SU-DHL-6 (cell line): ENCODE measurements at regions not wholly inside any gene's neighbourhood (a gene's known extent, or its start where the extent isn't known, plus 50 kb on each side); places are given as distances from the start of the nearest gene placed in this dataset.

Source experiments
- H2AFZ ChIP-seq: fragments of 200-600 bp; sonication (generic); 2 replicates; pipeline ENCODE4 v1.6.1; 2014; ENCODE audit warnings: low read depth, mild to moderate bottlenecking, moderate library complexity, mixed read lengths, antibody characterized with exemption, low read length; ENCODE audit not compliant: severe bottlenecking
- H3F3A ChIP-seq: fragments of 200-600 bp; shearing (Covaris generic); 2 replicates; pipeline ENCODE4 v1.6.0; 2016; ENCODE audit warnings: antibody characterized with exemption, mild to moderate bottlenecking; ENCODE audit not compliant: insufficient read depth
- H3K27ac ChIP-seq: fragments of 200-600 bp; sonication (generic); 2 replicates; pipeline ENCODE4 v1.5.1; 2016; ENCODE audit warnings: low read depth, mild to moderate bottlenecking, low read length, moderate library complexity, mixed read lengths
- H3K27me3 ChIP-seq: fragments of 200-600 bp; sonication (generic), shearing (Covaris generic); 2 replicates; pipeline ENCODE4 v1.6.0; 2014; ENCODE audit warnings: mild to moderate bottlenecking, low read length
- H3K36me3 ChIP-seq: fragments of 200-600 bp; sonication (generic); 2 replicates; pipeline ENCODE4 v1.6.1; 2014; ENCODE audit warnings: mild to moderate bottlenecking, low read length, mixed read lengths
- H3K4me2 ChIP-seq: fragments of 300-600, 200-600 bp; shearing (Covaris generic), sonication (generic); 2 replicates; pipeline ENCODE4 v1.6.0; 2014; ENCODE audit warnings: low read length, low read depth, mild to moderate bottlenecking; ENCODE audit not compliant: poor library complexity, severe bottlenecking
- H3K4me3 ChIP-seq: fragments of 200-600 bp; sonication (generic); 2 replicates; pipeline ENCODE4 v1.5.1; 2014; ENCODE audit warnings: antibody characterized with exemption, low read length, mild to moderate bottlenecking, mixed read lengths; ENCODE audit not compliant: insufficient read depth, poor library complexity, severe bottlenecking
- H3K79me2 ChIP-seq: fragments of 200-600 bp; sonication (generic); 2 replicates; pipeline ENCODE4 v1.6.1; 2014; ENCODE audit warnings: mild to moderate bottlenecking, low read length, moderate library complexity; ENCODE audit not compliant: insufficient read depth
- H3K9ac ChIP-seq: fragments of 200-600 bp; sonication (generic); 2 replicates; pipeline ENCODE4 v1.7.0; 2014; ENCODE audit warnings: mild to moderate bottlenecking, low read length
- H3K9me2 ChIP-seq: fragments of 200-600 bp; sonication (generic); replicated peaks from 2 replicates; pipeline ENCODE4 v1.6.1; 2014; ENCODE audit warnings: low read length; ENCODE audit not compliant: insufficient read depth
- H3K9me3 ChIP-seq: fragments of 200-600 bp; sonication (generic); 2 replicates; pipeline ENCODE4 v1.6.1; 2014; ENCODE audit warnings: low read length, mixed read lengths; ENCODE audit not compliant: insufficient read depth
- H4K20me1 ChIP-seq: fragments of 200-600 bp; sonication (generic); 2 replicates; pipeline ENCODE4 v1.6.1; 2014; ENCODE audit warnings: low read depth, mild to moderate bottlenecking, antibody characterized with exemption, low read length, moderate library complexity, mixed read lengths
- EZH2phosphoT487 ChIP-seq: fragments of 200-600 bp; sonication (generic), shearing (Covaris generic); conservative IDR thresholded peaks from 2 replicates; pipeline ENCODE4 v1.6.1; 2018; ENCODE audit warnings: mild to moderate bottlenecking, antibody characterized with exemption, low read length, moderate library complexity, mixed read lengths
- TF ChIP-seq, protein P1 (sequence below): fragments of 200-600 bp; sonication (generic); IDR thresholded peaks from one replicate; pipeline ENCODE4 v1.5.1; 2017; ENCODE audit warnings: antibody characterized with exemption, mild to moderate bottlenecking, low read length, moderate library complexity; ENCODE audit not compliant: insufficient read depth, poor library complexity, severe bottlenecking

DNA sequence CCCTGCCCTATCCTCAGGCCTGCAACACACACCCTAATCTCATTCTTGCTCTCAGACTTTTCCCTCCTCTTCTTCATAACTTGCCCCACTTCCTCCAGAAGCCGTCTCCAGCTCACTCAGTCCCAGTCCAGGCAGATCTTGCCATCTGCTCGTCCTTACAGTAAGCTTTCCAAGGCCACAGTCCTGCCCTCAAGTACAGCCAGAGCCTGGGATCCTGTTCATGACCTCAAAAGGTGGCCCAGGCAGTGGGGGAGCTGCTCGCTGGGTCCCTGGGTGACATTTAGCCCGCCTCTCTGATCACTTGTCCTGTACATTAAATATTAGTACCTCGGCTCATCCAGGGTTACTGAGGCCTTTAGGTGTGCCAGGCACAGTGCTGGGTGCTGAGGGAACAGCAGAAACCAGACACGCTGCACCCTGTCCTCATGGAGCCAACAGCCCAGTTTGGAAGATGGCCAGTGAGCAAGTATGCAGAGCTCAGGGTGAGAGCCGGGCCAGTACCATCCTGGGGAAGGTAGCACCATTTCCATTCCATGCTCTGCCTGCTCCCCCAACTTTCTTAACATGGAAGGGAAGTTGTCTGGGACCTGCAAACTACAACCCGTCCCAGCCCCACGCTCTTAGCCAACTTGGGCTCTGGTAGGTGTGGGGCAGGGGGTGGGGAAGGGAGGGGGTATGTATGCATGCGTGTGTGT, 100.4 kb downstream of the C5orf15 start:
- Histone ChIP-seq H3K9me3 (no peaks in the 10 kb centered on the region), H2AFZ (no peak overlapping the region), H3K9me2 (no peaks in the 10 kb centered on the region), H3K79me2 (no peaks in the 10 kb centered on the region), H4K20me1 (no peaks in the 10 kb centered on the region), H3K27me3 (no peaks in the 10 kb centered on the region), H3K4me2 (no peak overlapping the region), H3F3A (no peaks in the 10 kb centered on the region), H3K36me3 (no peaks in the 10 kb centered on the region), H3K27ac (no peak overlapping the region), H3K4me3 (no peak overlapping the region), H3K9ac (no peak overlapping the region)
- TF ChIP-seq, protein P1, sequence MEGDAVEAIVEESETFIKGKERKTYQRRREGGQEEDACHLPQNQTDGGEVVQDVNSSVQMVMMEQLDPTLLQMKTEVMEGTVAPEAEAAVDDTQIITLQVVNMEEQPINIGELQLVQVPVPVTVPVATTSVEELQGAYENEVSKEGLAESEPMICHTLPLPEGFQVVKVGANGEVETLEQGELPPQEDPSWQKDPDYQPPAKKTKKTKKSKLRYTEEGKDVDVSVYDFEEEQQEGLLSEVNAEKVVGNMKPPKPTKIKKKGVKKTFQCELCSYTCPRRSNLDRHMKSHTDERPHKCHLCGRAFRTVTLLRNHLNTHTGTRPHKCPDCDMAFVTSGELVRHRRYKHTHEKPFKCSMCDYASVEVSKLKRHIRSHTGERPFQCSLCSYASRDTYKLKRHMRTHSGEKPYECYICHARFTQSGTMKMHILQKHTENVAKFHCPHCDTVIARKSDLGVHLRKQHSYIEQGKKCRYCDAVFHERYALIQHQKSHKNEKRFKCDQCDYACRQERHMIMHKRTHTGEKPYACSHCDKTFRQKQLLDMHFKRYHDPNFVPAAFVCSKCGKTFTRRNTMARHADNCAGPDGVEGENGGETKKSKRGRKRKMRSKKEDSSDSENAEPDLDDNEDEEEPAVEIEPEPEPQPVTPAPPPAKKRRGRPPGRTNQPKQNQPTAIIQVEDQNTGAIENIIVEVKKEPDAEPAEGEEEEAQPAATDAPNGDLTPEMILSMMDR = no peak
- no peak for TF ChIP-seq EZH2phosphoT487

- Histone ChIP-seq H3K27ac (no peak overlapping the region), H3K36me3 (no peaks in the 10 kb centered on the region), H3K79me2 (no peaks in the 10 kb centered on the region), H4K20me1 (no peaks in the 10 kb centered on the region), H3F3A (no peaks in the 10 kb centered on the region), H3K4me3 (no peak overlapping the region), H3K9me2 (no peaks in the 10 kb centered on the region), H3K9ac (no peak overlapping the region), H3K27me3 (no peaks in the 10 kb centered on the region), H3K9me3 (no peaks in the 10 kb centered on the region), H2AFZ (no peak overlapping the region), H3K4me2 (no peak overlapping the region)
- no peak for TF ChIP-seq EZH2phosphoT487
- TF ChIP-seq, protein P1 = no peak
Observed at GRCh38 chr5:133867341-133867740, 101.1 kb downstream of the C5orf15 start.

- H3K9me2 ChIP-seq = no peaks in the 10 kb centered on the region
- no peak overlapping the region for H2AFZ ChIP-seq
- TF ChIP-seq, protein P1 = no peak
- no peak for TF ChIP-seq EZH2phosphoT487
- H3K36me3 ChIP-seq = no peaks in the 10 kb centered on the region
- no peak overlapping the region for H3K27ac ChIP-seq
- no peak overlapping the region for H3K4me3 ChIP-seq
- H3K4me2 ChIP-seq = no peak overlapping the region
- H3F3A ChIP-seq = no peaks in the 10 kb centered on the region
- H3K9ac ChIP-seq = no peak overlapping the region
- H4K20me1 ChIP-seq = no peaks in the 10 kb centered on the region
- H3K9me3 ChIP-seq = no peaks in the 10 kb centered on the region
- H3K27me3 ChIP-seq = no peaks in the 10 kb centered on the region
- H3K79me2 ChIP-seq = no peaks in the 10 kb centered on the region
Observed at GRCh38 chr5:133866903-133867245, 101.6 kb downstream of the C5orf15 start.
